Karpas-422 (cell line): ENCODE measurements at regions not wholly inside any gene's neighbourhood (a gene's known extent, or its start where the extent isn't known, plus 50 kb on each side); places are given as distances from the start of the nearest gene placed in this dataset.

Experiments
- DNase-seq: peaks from one replicate; pipeline ENCODE4 v3.0.0-alpha.2; 2015
- H2AFZ ChIP-seq: fragments of 200-600 bp; sonication (generic); 2 replicates; pipeline ENCODE4 v1.6.1; 2014; ENCODE audit warnings: antibody characterized with exemption, low read length, mixed read lengths
- H3K27ac ChIP-seq: fragments of 200-600 bp; sonication (generic); 2 replicates; pipeline ENCODE4 v1.5.1; 2014; ENCODE audit warnings: mild to moderate bottlenecking, low read length, moderate library complexity
- H3K27me3 ChIP-seq: fragments of 200-600 bp; sonication (generic); 2 replicates; pipeline ENCODE4 v1.6.1; 2014; ENCODE audit warnings: low read length, mixed read lengths
- H3K36me3 ChIP-seq: fragments of 200-600 bp; sonication (generic); 2 replicates; pipeline ENCODE4 v1.6.1; 2014; ENCODE audit warnings: low read length, mixed read lengths; ENCODE audit not compliant: insufficient read depth
- H3K4me1 ChIP-seq: fragments of 200-600 bp; sonication (generic); 2 replicates; pipeline ENCODE4 v1.6.1; 2014; ENCODE audit warnings: mild to moderate bottlenecking, low read length, mixed read lengths
- H3K4me2 ChIP-seq: fragments of 200-600 bp; sonication (generic); 2 replicates; pipeline ENCODE4 v1.6.1; 2014; ENCODE audit warnings: low read length, low read depth, mild to moderate bottlenecking; ENCODE audit not compliant: poor library complexity, severe bottlenecking
- H3K4me3 ChIP-seq: fragments of 200-600 bp; sonication (generic); 2 replicates; pipeline ENCODE4 v1.5.1; 2014; ENCODE audit warnings: mild to moderate bottlenecking, antibody characterized with exemption, low read length, mixed read lengths
- H3K79me2 ChIP-seq: fragments of 200-600 bp; sonication (generic); 2 replicates; pipeline ENCODE4 v1.6.1; 2014; ENCODE audit warnings: mild to moderate bottlenecking, low read length, mixed read lengths
- H3K9ac ChIP-seq: fragments of 200-600 bp; sonication (generic); 2 replicates; pipeline ENCODE4 v1.6.0; 2014; ENCODE audit warnings: low read length
- H3K9me2 ChIP-seq: fragments of 200-600 bp; sonication (generic), shearing (Covaris generic); replicated peaks from 2 replicates; pipeline ENCODE4 v1.6.0; 2014; ENCODE audit warnings: mild to moderate bottlenecking, low read length, moderate library complexity; ENCODE audit not compliant: insufficient read depth
- H3K9me3 ChIP-seq: fragments of 300-700, 200-600 bp; sonication (generic); 2 replicates; pipeline ENCODE4 v1.6.1; 2014; ENCODE audit warnings: low read length, mixed read lengths
- H4K20me1 ChIP-seq: fragments of 200-600 bp; sonication (generic); 2 replicates; pipeline ENCODE4 v1.6.1; 2014; ENCODE audit warnings: mild to moderate bottlenecking, antibody characterized with exemption, low read length, low read depth; ENCODE audit not compliant: insufficient read depth

DNA sequence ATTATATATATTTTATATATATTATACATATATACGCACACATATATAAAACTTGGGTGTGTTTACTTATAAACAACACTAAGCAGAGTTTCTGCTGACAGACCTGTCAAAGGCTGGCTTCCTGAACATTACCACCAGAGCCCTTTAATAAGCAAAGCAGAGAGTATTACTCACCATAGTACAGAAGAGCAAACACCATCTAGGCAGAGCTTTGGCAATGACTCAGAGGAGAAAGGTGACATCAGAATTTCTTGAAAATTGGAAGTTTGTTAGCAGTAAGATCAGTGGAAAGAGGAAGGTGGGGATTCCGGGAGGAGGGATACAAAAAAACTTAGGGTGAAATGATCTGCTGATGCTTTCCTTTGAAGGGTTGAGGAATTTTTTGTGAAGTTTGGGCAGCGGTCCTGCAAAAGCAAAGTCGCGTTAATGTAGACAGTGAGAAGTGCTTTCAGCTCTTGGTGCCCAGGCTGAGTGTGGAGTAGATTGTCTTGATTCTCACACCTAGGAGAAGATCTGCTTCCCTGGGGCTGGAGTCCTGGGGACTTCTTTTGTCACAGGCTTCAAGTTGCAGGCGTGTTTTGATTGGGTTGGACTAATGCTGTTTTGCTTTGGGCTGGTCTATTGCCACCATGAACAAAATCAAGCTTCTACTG is 109.6 kb upstream of the BACH2 start:
- Histone ChIP-seq H3K4me2 (no peak overlapping the region), H2AFZ (no peak overlapping the region), H3K9ac (no peak overlapping the region), H3K27ac (no peak overlapping the region), H3K4me1 (no peaks in the 10 kb centered on the region), H3K9me2 (no peaks in the 10 kb centered on the region), H3K79me2 (no peaks in the 10 kb centered on the region), H3K27me3 (no peaks in the 10 kb centered on the region), H3K9me3 (no peaks in the 10 kb centered on the region), H3K4me3 (no peak overlapping the region), H3K36me3 (no peaks in the 10 kb centered on the region), H4K20me1 (no peaks in the 10 kb centered on the region)
- DNase-seq = no peak

DNA sequence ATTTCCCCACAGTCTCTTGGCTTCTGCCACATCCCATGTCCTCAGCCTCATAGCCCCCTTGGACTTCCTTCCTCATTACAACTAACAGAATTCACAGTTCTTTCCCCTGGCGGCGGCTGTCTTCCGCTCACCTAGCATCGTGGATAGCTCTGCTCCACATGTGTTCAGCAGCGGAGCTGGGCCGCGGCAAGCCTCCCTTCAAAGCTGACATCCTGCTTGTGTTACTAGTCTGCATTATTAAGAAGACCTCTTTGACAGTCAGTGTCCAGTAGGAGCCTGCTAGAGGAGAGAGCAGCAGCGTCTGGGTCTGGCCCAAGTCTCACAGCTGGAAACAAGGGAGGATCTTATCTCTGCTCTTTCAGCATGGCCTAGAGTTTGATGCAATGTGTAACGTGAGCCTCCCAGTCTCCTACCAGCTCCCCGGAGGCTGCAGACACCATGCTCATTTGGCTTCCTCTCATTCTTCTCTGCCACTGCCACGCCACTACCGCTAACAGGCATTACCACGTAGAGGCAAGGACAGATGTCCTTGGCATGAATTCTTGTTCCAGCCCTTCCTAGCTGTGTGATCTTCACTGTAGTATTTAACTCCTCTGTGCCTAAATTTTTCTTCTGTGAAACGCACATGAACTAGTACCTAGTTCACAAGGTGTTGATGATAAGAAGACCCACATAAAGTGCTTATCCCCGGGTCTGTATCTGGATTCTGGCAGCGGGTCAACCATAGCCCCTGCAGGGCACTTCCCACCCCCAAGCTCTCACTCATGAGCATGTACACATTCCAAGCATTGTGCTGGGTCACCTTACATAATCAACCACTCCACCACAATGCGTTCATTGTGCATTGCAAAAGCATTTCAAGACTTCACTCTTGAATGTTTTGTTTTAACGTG is 107.1 kb upstream of the BACH2 start:
- Histone ChIP-seq H3K9me2 (no peaks in the 10 kb centered on the region), H3K36me3 (no peaks in the 10 kb centered on the region), H2AFZ (no peak overlapping the region), H3K4me1 (no peaks in the 10 kb centered on the region), H3K4me3 (no peak overlapping the region), H3K9ac (no peak overlapping the region), H3K4me2 (no peak overlapping the region), H3K27ac (no peak overlapping the region), H3K27me3 (no peaks in the 10 kb centered on the region), H3K79me2 (no peaks in the 10 kb centered on the region), H3K9me3 (no peaks in the 10 kb centered on the region), H4K20me1 (no peaks in the 10 kb centered on the region)
- no peak for DNase-seq

DNA sequence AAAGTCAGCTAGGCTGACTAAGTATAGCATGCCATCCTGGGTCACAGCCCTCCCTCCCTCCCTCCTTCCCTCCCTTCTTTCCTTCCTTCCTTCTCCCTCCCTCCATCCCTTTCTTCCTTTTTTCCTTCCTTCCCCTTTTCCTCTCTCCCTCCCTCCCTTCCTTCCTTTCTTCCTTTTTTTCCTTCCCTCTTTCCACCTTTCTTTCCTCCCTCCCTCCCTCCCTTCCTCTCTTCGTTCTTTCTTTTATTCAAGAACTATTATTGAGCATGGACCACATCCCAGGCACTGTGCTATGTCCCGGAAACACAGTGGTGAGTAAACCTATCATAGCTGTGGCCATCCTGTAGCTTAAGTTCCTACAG is 106.2 kb upstream of the BACH2 start:
- Histone ChIP-seq H3K27ac (no peak overlapping the region), H3K4me3 (no peak overlapping the region), H3K79me2 (no peaks in the 10 kb centered on the region), H3K9me3 (no peaks in the 10 kb centered on the region), H3K9ac (no peak overlapping the region), H3K36me3 (no peaks in the 10 kb centered on the region), H3K27me3 (no peaks in the 10 kb centered on the region), H3K4me2 (no peak overlapping the region), H3K4me1 (no peaks in the 10 kb centered on the region), H4K20me1 (no peaks in the 10 kb centered on the region), H2AFZ (no peak overlapping the region), H3K9me2 (no peaks in the 10 kb centered on the region)
- DNase-seq = no peak

DNA sequence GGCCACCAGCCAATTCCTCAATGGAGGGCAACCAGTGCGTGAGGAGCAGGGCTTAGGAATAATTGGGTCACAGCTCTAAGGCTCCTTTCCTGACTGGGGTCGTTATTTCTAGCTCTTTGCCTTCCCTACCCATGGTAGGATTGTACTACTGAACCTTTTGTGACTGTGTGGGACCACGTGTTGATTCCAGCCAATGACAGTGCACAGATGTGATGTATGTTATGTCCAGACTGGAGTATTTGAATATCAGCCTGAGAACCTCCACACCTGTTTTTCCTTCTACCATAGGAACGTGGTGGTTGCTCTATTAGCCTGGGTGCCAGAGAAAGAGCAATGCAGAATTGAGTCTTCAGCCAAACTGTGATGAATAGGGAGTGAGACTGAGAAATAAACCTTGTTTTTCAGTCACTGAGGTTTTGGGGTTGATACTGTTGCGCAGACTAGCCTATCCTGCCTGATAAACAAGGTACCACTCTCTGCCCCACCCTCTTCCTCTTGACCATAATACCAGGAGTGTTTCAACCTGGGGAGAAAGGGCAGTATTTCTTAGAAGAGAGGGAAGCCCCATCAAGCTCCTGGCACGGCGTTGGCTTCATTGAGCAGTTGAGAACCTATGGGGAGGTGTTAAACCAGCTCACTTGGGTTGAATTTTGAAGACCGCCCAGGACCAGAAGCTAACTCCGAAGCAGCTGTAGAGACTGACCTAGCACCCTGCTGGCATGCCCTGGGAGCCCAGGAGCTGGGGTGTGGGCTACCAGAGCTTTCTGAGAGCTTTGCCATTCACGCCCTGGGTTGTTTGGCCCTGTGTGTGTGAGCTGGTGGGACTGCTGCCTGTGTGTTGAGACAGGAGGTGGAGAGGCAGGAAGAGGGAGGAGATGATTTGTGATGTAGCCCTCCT is 105.5 kb upstream of the BACH2 start:
- Histone ChIP-seq H3K4me1 (no peaks in the 10 kb centered on the region), H3K9me2 (no peaks in the 10 kb centered on the region), H3K9ac (no peak overlapping the region), H3K4me2 (no peak overlapping the region), H3K79me2 (no peaks in the 10 kb centered on the region), H2AFZ (no peak overlapping the region), H4K20me1 (no peaks in the 10 kb centered on the region), H3K9me3 (no peaks in the 10 kb centered on the region), H3K4me3 (no peak overlapping the region), H3K36me3 (no peaks in the 10 kb centered on the region), H3K27ac (no peak overlapping the region), H3K27me3 (no peaks in the 10 kb centered on the region)
- no peak for DNase-seq

DNA sequence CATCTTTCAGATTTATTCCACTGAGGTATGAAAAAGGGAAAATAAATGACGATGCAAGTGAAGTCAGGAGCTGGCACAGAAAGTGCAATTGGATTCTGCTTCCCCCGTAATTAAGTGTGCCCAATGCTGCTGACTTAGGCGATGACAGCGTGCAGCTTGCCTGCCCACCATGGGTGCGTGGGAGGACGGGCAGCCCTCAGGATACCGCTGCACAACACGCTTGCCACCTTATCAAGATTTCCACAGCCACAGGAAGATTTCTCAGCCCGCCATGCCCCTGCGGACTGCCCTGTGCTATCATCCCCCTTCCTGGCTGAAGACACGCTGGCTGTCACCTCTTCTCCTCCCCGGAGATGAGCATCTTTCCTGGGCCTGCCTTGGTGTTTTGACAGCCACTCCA is 103.3 kb upstream of the BACH2 start:
- no peak overlapping the region for H3K27ac ChIP-seq
- no peaks in the 10 kb centered on the region for H4K20me1 ChIP-seq
- no peak for DNase-seq
- no peaks in the 10 kb centered on the region for H3K9me2 ChIP-seq
- no peaks in the 10 kb centered on the region for H3K79me2 ChIP-seq
- no peaks in the 10 kb centered on the region for H3K27me3 ChIP-seq
- no peak overlapping the region for H3K4me2 ChIP-seq
- H3K4me3 ChIP-seq = no peak overlapping the region
- no peaks in the 10 kb centered on the region for H3K4me1 ChIP-seq
- no peaks in the 10 kb centered on the region for H3K36me3 ChIP-seq
- no peak overlapping the region for H2AFZ ChIP-seq
- H3K9ac ChIP-seq = no peak overlapping the region
- H3K9me3 ChIP-seq = no peaks in the 10 kb centered on the region

DNA sequence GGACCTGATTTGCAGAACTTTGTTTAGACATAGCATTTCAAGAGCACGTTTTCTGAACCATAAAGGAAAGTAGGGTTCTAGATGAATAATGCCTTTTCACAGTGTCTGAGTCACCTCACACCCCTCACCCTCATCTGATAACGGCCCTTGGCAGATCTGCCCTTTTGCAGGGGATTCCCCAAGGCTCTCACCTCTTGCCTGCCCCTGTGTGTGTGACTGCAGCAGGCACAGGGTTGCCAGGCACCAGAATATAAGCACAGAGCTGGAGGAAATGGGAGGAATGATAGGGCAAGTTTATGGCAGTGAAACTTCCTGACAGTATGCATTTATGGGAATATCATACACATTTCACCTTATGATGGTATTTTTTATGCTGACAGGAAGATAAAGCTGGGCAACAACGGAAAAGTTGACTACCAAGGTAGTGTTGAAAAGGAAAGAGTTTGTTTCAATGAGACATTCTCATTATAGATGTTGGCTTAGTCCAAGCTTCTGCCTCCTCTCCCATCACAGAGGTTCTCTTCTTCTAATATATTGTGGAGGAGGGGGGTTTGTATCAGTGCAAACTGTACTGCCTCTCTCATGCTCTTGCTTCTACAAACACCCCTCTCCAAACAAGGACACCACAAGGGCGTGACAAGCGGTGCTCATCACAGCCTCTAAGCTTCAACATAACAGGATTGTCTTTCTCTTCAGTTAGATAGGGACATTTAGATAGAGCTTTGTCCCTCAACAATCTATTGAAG is 101.5 kb upstream of the BACH2 start:
- no peak for DNase-seq
- H3K4me2 ChIP-seq = no peak overlapping the region
- no peaks in the 10 kb centered on the region for H4K20me1 ChIP-seq
- no peaks in the 10 kb centered on the region for H3K36me3 ChIP-seq
- H3K4me3 ChIP-seq = no peak overlapping the region
- H3K9ac ChIP-seq = no peak overlapping the region
- no peaks in the 10 kb centered on the region for H3K79me2 ChIP-seq
- no peaks in the 10 kb centered on the region for H3K27me3 ChIP-seq
- H2AFZ ChIP-seq = no peak overlapping the region
- no peaks in the 10 kb centered on the region for H3K9me2 ChIP-seq
- no peak overlapping the region for H3K27ac ChIP-seq
- H3K4me1 ChIP-seq = no peaks in the 10 kb centered on the region
- no peaks in the 10 kb centered on the region for H3K9me3 ChIP-seq

DNA sequence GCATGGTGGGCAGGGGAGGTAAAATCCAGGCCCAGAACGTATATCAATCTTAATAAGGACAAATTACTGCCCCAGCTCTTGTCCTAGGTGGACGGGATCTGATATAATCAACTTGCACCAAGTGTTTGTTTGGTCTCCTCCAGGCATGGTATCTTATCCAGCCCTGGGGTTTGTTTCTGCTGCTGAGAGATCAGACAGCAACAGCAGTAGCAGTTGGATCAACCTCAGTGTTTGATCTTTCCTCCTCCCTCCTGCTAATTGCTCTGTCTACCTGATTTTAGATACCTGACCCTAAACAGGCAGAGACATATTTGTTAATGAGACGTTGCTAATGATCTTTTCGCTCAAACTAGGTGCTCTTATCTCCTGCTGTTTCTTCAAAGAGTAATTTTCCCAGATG is 100.4 kb upstream of the BACH2 start:
- Histone ChIP-seq H3K27ac (no peak overlapping the region), H3K4me2 (no peak overlapping the region), H3K79me2 (no peaks in the 10 kb centered on the region), H2AFZ (no peak overlapping the region), H3K4me1 (no peaks in the 10 kb centered on the region), H3K9ac (no peak overlapping the region), H3K27me3 (no peaks in the 10 kb centered on the region), H3K9me3 (no peaks in the 10 kb centered on the region), H3K36me3 (no peaks in the 10 kb centered on the region), H3K4me3 (no peak overlapping the region), H4K20me1 (no peaks in the 10 kb centered on the region), H3K9me2 (no peaks in the 10 kb centered on the region)
- no peak for DNase-seq
